HepG2 (cell line): ENCODE measurements at regions not wholly inside any gene's neighbourhood (a gene's known extent, or its start where the extent isn't known, plus 50 kb on each side); places are given as distances from the start of the nearest gene placed in this dataset.

ENCODE experiments used
- CHD4 ChIP-seq: fragments of 200-600 bp; sonication (generic); IDR thresholded peaks from 2 replicates; pipeline ENCODE4 v1.7.0; 2017; ENCODE audit warnings: mild to moderate bottlenecking, low read length, borderline replicate concordance
- EZH2 ChIP-seq: conservative IDR thresholded peaks from 2 replicates; pipeline ENCODE4 v1.6.1; 2012; ENCODE audit warnings: mild to moderate bottlenecking, low read depth, low read length, moderate library complexity
- MAFK ChIP-seq, 2 experiments: IDR thresholded peaks in 1 of 2; conservative IDR thresholded peaks in 1 of 2; 2 replicates each; pipeline ENCODE4 v1.6.1; 2011; ENCODE audit warnings: improper control_type of control experiment in 2 of 2, low read length in 2 of 2
- NBN ChIP-seq: fragments of 450-650 bp; conservative IDR thresholded peaks from 2 replicates; pipeline ENCODE4 v1.6.1; 2017
- POLR2A ChIP-seq, 2 experiments: IDR thresholded peaks; 2 replicates each; pipeline ENCODE4 v1.6.1; 2011; ENCODE audit warnings: low read depth in 2 of 2, low read length in 2 of 2, mild to moderate bottlenecking in 1 of 2, moderate library complexity in 1 of 2; ENCODE audit not compliant: insufficient read depth in 1 of 2
- RARA ChIP-seq: IDR thresholded peaks from 2 replicates; pipeline ENCODE4 v1.6.1; 2016; ENCODE audit warnings: missing genetic modification reagents, missing compliant biosample characterization
- RBAK ChIP-seq: sonication (generic); formaldehyde crosslinking; IDR thresholded peaks from 2 replicates; pipeline ENCODE4 v1.5.1; 2020; ENCODE audit warnings: mild to moderate bottlenecking, missing genetic modification reagents
- ZNF121 ChIP-seq: sonication (generic); formaldehyde crosslinking; IDR thresholded peaks from 2 replicates; pipeline ENCODE4 v1.5.0; 2020; ENCODE audit warnings: mild to moderate bottlenecking, missing genetic modification reagents
- ZNF740 ChIP-seq: sonication (generic); formaldehyde crosslinking; IDR thresholded peaks from 2 replicates; pipeline ENCODE4 v1.4.0; 2020; ENCODE audit warnings: missing genetic modification reagents

GRCh38 chr4:8672486-8672885 is 79.9 kb downstream of the CPZ start:
- TF ChIP-seq ZNF740 (CRISPR knock-in tag): no peak
- no peak for TF ChIP-seq RBAK (CRISPR knock-in tag)
- TF ChIP-seq CHD4: no peak
- no peak for TF ChIP-seq EZH2
- TF ChIP-seq ZNF121 (CRISPR knock-in tag): no peak
- TF ChIP-seq MAFK (conservative IDR thresholded peaks at IDR 0.05 in 1 of 2, IDR thresholded peaks at IDR 0.05 in 1 of 2; ENCODE audit: low read length in 2 of 2): no peak
- no peak for TF ChIP-seq NBN
- TF ChIP-seq POLR2A (IDR thresholded peaks at IDR 0.05; ENCODE audit: insufficient read depth in 1 of 2, low read depth in 2 of 2, low read length in 2 of 2): no peak
- no peak for TF ChIP-seq RARA (CRISPR knock-in tag)
